Astrocyte of the cerebellum (primary cell): ENCODE measurements at regions not wholly inside any gene's neighbourhood (a gene's known extent, or its start where the extent isn't known, plus 50 kb on each side); places are given as distances from the start of the nearest gene placed in this dataset.

Experiments
- DNase-seq: peaks from one replicate; pipeline ENCODE4 v3.0.0-alpha.2; 2011; ENCODE audit warnings: low read depth
- H3K4me3 ChIP-seq: 2 replicates; pipeline ENCODE4 v1.5.1; 2011; ENCODE audit warnings: mild to moderate bottlenecking, low read depth, low read length, moderate library complexity
- in situ Hi-C: cut with HindIII; loops from 2 replicates; pipeline ENCODE4 v1.10.0; 2017; ENCODE audit warnings: low sequenced_read_pairs
- TF ChIP-seq, protein P1 (sequence below): IDR thresholded peaks from 2 replicates; pipeline ENCODE4 v1.5.1; 2012; ENCODE audit warnings: low read length, low read depth, moderate library complexity, mild to moderate bottlenecking; ENCODE audit errors: missing control alignments

DNA sequence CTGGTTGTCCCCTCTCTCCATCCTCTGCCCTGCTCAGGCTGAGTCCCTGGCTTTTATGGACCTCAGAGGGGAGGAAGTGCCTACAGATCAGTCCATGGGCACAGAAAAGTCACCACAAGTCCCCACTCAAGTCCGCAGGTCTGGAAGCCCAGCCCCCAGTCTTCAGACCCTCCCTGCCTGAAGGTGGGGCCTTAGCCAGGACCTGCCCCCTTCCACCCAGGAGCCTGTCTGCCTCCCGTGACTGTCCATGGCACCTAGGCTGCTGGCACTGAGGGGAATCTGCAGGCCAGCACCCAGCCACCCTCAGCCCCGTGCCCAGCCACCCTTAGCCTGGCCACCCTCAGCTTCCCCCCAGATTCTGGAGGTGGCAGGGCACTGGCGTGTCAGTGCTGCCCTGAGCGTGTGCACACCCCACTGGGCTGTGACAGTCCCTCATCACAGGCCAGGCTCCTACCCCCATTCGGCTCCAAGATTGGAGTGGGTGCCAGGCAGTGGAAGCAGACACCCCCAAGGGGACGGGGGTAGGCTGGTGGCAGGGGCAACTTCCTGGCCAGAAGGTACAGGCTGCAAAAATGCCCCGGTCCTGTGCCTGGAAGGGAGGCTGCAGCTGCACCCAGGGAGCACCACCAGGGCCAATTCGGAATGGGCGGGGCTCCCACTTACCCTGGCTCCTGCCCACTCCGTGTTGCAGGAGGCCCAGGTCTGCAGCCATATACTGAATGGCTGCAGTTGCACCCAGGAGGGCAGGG, 154.7 kb upstream of the RMP24 start:
- TF ChIP-seq, protein P1, sequence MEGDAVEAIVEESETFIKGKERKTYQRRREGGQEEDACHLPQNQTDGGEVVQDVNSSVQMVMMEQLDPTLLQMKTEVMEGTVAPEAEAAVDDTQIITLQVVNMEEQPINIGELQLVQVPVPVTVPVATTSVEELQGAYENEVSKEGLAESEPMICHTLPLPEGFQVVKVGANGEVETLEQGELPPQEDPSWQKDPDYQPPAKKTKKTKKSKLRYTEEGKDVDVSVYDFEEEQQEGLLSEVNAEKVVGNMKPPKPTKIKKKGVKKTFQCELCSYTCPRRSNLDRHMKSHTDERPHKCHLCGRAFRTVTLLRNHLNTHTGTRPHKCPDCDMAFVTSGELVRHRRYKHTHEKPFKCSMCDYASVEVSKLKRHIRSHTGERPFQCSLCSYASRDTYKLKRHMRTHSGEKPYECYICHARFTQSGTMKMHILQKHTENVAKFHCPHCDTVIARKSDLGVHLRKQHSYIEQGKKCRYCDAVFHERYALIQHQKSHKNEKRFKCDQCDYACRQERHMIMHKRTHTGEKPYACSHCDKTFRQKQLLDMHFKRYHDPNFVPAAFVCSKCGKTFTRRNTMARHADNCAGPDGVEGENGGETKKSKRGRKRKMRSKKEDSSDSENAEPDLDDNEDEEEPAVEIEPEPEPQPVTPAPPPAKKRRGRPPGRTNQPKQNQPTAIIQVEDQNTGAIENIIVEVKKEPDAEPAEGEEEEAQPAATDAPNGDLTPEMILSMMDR: no peak
- no peak overlapping the region for H3K4me3 ChIP-seq
- no peak for DNase-seq
- in situ Hi-C loops: no loop called here

DNA sequence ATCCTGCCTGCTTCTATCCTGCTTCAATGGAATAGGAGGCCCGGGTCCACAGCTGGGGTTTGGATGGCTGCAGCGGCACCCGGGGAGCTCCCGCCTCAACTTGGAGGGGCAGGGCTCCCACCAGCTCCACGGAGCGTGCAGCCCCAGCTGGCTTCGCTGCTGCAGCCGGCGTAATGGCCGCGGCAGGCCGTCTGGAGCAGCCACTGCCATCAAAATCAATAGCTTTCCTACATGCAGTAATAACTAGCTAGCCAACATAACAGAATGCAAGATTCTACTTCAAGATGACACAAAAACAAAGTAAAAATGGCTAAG, 154.2 kb upstream of the RMP24 start:
- in situ Hi-C loops: no loop called here
- no peak overlapping the region for H3K4me3 ChIP-seq
- no peak for DNase-seq
- TF ChIP-seq, protein P1: no peak

DNA sequence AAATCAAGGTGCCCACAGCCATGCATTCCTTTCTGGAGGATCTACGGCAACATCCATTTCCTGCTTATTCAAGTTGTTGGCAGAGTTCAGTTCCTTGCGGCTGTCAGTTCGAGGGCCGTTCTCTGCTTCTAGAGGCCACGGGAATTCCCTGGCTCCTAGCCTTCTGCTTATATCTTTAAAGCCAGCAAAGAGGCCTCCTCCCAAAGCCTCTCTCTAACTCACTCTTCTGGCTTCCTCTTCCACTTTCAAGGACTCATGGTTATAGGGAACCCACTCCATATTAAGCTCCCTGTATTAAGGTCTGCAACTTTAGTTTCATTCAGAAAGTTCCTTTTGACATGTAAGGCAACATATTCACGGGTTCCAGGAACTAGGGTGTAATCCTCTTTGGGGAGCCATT, 150.1 kb upstream of the RMP24 start:
- DNase-seq: no peak
- H3K4me3 ChIP-seq: no peak overlapping the region
- in situ Hi-C loops: no loop called here
- TF ChIP-seq, protein P1: no peak

DNA sequence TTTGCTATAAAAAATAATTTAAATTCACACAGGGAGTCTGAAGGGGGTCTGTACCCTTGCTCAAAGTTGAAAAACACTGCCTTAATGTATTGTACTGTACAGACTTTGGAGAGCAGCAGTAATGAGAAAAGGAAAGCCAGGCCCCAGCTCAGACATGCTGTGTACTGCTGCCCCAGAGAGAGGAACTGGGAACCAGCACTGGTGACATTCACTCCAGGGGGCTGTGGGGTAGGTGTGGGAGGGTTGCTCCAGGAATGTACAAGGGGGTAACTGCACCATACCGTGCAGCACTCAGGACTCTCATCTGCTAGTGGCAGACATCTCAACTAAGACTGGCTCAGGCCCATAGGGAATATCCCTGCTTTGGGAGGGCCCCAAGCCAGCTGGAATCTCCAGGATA, 146.0 kb upstream of the RMP24 start:
- in situ Hi-C loops: no loop called here
- no peak overlapping the region for H3K4me3 ChIP-seq
- no peak for DNase-seq
- TF ChIP-seq, protein P1: no peak

DNA sequence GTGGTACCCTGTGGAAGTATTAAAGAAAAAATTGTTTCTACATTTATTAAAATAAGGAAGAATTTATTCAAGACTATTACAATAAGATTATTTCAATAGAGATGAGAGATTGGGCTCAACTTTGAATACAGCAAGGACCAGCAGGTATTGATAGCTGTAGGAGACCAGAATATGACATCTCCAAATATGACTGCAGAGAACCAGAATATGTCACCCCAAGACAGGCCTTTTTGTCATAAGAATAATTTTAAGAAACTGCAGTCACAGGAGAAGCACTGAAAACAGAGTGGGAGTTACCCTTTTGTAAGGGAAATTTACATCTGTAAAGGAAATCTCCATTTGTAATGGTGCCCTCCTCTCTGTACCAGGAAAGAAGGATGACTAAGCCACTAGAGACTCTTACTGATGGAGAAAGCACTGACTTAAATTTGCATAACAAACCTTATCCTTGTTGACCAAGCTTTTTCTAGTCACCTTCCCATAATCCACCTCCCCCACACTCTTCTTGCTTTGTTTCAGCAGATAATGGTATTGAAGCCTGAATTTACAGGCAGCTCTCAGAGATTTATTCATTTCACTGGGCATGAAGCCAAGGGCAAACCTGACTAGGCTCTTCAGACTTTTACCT, 145.1 kb upstream of the RMP24 start:
- DNase-seq: no peak
- in situ Hi-C loops: no loop called here
- H3K4me3 ChIP-seq: no peak overlapping the region
- TF ChIP-seq, protein P1: no peak

DNA sequence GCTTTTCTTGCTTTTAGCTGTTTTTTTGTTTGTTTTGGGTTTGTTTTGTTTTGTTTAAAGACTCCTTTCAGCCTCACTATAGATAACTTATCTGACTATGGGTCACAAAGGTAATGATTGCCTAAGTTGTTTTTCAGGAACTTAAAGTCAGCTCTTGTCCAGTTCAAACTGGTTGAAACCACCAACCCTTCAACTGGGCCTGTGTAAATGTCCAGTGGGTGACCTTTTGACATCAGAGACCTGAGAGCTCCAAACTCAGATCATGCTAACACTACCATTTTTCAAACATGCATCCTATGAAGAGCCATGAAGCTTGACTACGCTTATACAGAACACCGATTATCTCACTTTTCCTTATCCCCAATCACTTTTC, 144.6 kb upstream of the RMP24 start:
- TF ChIP-seq, protein P1: no peak
- no peak for DNase-seq
- in situ Hi-C loops: no loop called here
- no peak overlapping the region for H3K4me3 ChIP-seq
